HepG2 (cell line): ENCODE measurements at regions not wholly inside any gene's neighbourhood (a gene's known extent, or its start where the extent isn't known, plus 50 kb on each side); places are given as distances from the start of the nearest gene placed in this dataset.

Experiments used
- ATAC-seq: fragments of 200-7000 bp; cut with Tn5 transposase; 3 replicates; pipeline ENCODE4 v1.9.1; 2020; ENCODE audit warnings: mild to moderate bottlenecking, moderate library complexity
- BruUV-seq: library from RNA; stranded (reverse); fragments of 400-500 nt; replicated peaks from 2 replicates; lab custom pipeline; 2021; lab: Mats Ljungman, UMichigan
- CTCF ChIA-PET: fragments of 300-600 bp; formaldehyde crosslinking; extraction: SDS; loops from one replicate; lab custom pipeline; 2021; ENCODE audit warnings: low total read pairs, inconsistent platforms, low intra/inter-chr PET ratio; lab: Yijun Ruan, JAX
- POLR2A ChIA-PET: fragments of 350-600 bp; sonication (Branson Sonifier 250); formaldehyde crosslinking; loops from one replicate; lab custom pipeline; 2020; ENCODE audit warnings: antibody characterized with exemption, inconsistent platforms; lab: Yijun Ruan, JAX
- DNase-seq: peaks from one replicate; pipeline ENCODE4 v3.0.0-alpha.2; 2015; ENCODE audit warnings: low spot score
- FAIRE-seq: peaks from 3 replicates; lab custom pipeline; 2011; peaks lifted over from hg19 to GRCh38; lab: Jason Lieb, UNC
- H2AFZ ChIP-seq: one replicate; pipeline ENCODE4 v1.6.1; 2011; ENCODE audit warnings: low read length, inconsistent platforms
- H3K27ac ChIP-seq: fragments of 300-600 bp; 3 replicates; pipeline ENCODE4 v1.8.0; 2011; ENCODE audit warnings: mixed run types, mild to moderate bottlenecking, mixed read lengths, low read length, inconsistent platforms; ENCODE audit not compliant: insufficient read depth; ENCODE audit errors: extremely low read length
- H3K27me3 ChIP-seq, 2 experiments: fragments of 200-600 bp in 1 of 2; 2 replicates in 1 of 2; 3 replicates in 1 of 2; pipeline versions ENCODE4 v1.6.0 to v1.8.0; 2011; ENCODE audit warnings: low read length in 2 of 2, mild to moderate bottlenecking in 2 of 2, moderate library complexity in 2 of 2, inconsistent platforms in 1 of 2; ENCODE audit not compliant: insufficient read depth in 2 of 2, control insufficient read depth in 1 of 2
- H3K36me3 ChIP-seq, 2 experiments: fragments of 200-600 bp in 1 of 2; replicated peaks in 1 of 2; 2 replicates in 1 of 2; 3 replicates in 1 of 2; pipeline versions ENCODE4 v1.5.1 to v1.8.0; 2011; ENCODE audit warnings: low read length in 2 of 2, inconsistent platforms in 1 of 2; ENCODE audit not compliant: insufficient read depth in 2 of 2, control insufficient read depth in 1 of 2
- H3K4me1 ChIP-seq: 2 replicates; pipeline ENCODE4 v1.5.1; 2012; ENCODE audit warnings: low read length, inconsistent platforms; ENCODE audit not compliant: insufficient read depth
- H3K4me2 ChIP-seq: 2 replicates; pipeline ENCODE4 v1.6.0; 2011; ENCODE audit warnings: low read depth, low read length, inconsistent platforms
- H3K4me3 ChIP-seq, 3 experiments: fragments of 200-600 bp in 1 of 3; sonication (generic), shearing (Covaris generic) in 1 of 3; replicated peaks in 1 of 3; 2 replicates each; pipeline ENCODE4 v1.5.1; 2011 to 2016; ENCODE audit warnings: low read length in 3 of 3, inconsistent platforms in 2 of 3, low read depth in 2 of 3, mild to moderate bottlenecking in 2 of 3, control low read depth in 1 of 3, mixed read lengths in 1 of 3; ENCODE audit not compliant: insufficient read depth in 1 of 3
- H3K79me2 ChIP-seq: one replicate; pipeline ENCODE4 v1.6.1; 2011; ENCODE audit warnings: low read length, inconsistent platforms; ENCODE audit not compliant: insufficient read depth
- H3K9ac ChIP-seq: 2 replicates; pipeline ENCODE4 v1.6.0; 2011; ENCODE audit warnings: mild to moderate bottlenecking, low read depth, low read length, inconsistent platforms; ENCODE audit not compliant: insufficient read depth
- H3K9me3 ChIP-seq: 2 replicates; pipeline ENCODE4 v1.5.1; 2012; ENCODE audit warnings: mild to moderate bottlenecking, low read length
- H4K20me1 ChIP-seq: 2 replicates; pipeline ENCODE4 v1.6.0; 2011; ENCODE audit warnings: inconsistent platforms, mild to moderate bottlenecking, low read length, moderate library complexity; ENCODE audit not compliant: insufficient read depth
- AFF4 ChIP-seq: sonication (generic); formaldehyde crosslinking; IDR thresholded peaks from 2 replicates; pipeline ENCODE4 v1.4.0; 2020; ENCODE audit warnings: missing genetic modification reagents
- DNMT1 ChIP-seq: sonication (generic); formaldehyde crosslinking; IDR thresholded peaks from 2 replicates; pipeline ENCODE4 v1.5.1; 2020; ENCODE audit warnings: mild to moderate bottlenecking, missing genetic modification reagents
- JDP2 ChIP-seq: sonication (generic); formaldehyde crosslinking; IDR thresholded peaks from 2 replicates; pipeline ENCODE4 v1.8.1; 2022; ENCODE audit warnings: missing genetic modification reagents, borderline replicate concordance
- NCOA2 ChIP-seq: sonication (generic); formaldehyde crosslinking; IDR thresholded peaks from 2 replicates; pipeline ENCODE4 v1.8.0; 2022; ENCODE audit warnings: inconsistent platforms
- ONECUT2 ChIP-seq: sonication (generic); formaldehyde crosslinking; IDR thresholded peaks from 2 replicates; pipeline ENCODE4 v1.4.0; 2020; ENCODE audit warnings: missing genetic modification reagents
- THRA ChIP-seq: sonication (generic); formaldehyde crosslinking; IDR thresholded peaks from 2 replicates; pipeline ENCODE4 v1.4.0; 2020; ENCODE audit warnings: missing genetic modification reagents, borderline replicate concordance
- WGBS: methylation state at CpG from one replicate; pipeline ENCODE4 v1.1.6; 2017; ENCODE audit warnings: low lambda C conversion rate; 5-methylcytosine and 5-hydroxymethylcytosine counted together
- in situ Hi-C: cut with HindIII; loops from 2 replicates; pipeline ENCODE4 v1.10.0; 2017; ENCODE audit warnings: low pct_unique_long_range_greater_than_20kb; ENCODE audit not compliant: extremely low pct_ligation_motif_present
- intact Hi-C: fragments of 100-400 bp; cut with micrococcal nuclease; formaldehyde crosslinking; loops from one replicate; pipeline ENCODE4 v1.10.0; 2022; ENCODE audit not compliant: unreplicated experiment

- DNase-seq = no peak
- H3K4me3 ChIP-seq = no peak overlapping the region
- no peak overlapping the region for H3K27ac ChIP-seq
- ChIA-PET CTCF (no interaction called here), POLR2A (no interaction called here)
- intact Hi-C loops (no loop called here), in situ Hi-C loops (no loop called here)
- no peak overlapping the region for H3K4me2 ChIP-seq
- no peaks in the 10 kb centered on the region; a peak in 1 of 5 replicates for H3K27me3 ChIP-seq
- no peak for TF ChIP-seq ONECUT2
- TF ChIP-seq DNMT1 (CRISPR knock-in tag) = no peak
- TF ChIP-seq THRA (CRISPR knock-in tag) = no peak
- TF ChIP-seq JDP2 = no peak
- TF ChIP-seq AFF4 (CRISPR knock-in tag) = no peak
- TF ChIP-seq NCOA2 (CRISPR knock-in tag) = no peak
- no peaks in the 10 kb centered on the region for H3K79me2 ChIP-seq
- no peaks in the 10 kb centered on the region for H4K20me1 ChIP-seq
- 5% methylated on average over 3 of the region's 3 CpGs for WGBS
- no peak for ATAC-seq
- no peaks in the 10 kb centered on the region for H3K9me3 ChIP-seq
- no peak overlapping the region for H2AFZ ChIP-seq
- FAIRE-seq = no peak
- no peaks in the 10 kb centered on the region for H3K36me3 ChIP-seq
- H3K4me1 ChIP-seq = peaks cover 8% of the 10 kb centered on the region
- H3K9ac ChIP-seq = no peak overlapping the region
- BruUV-seq = no TSS peak
Observed at GRCh38 chr15:62231856-62232255, 66.8 kb upstream of the C2CD4B start.
